ENCODE measurements at regions not wholly inside any gene's neighbourhood (a gene's known extent, or its start where the extent isn't known, plus 50 kb on each side); places are given as distances from the start of the nearest gene placed in this dataset.

- no peak overlapping the region for H3K4me3 Mint-ChIP-seq
- no peak for TF ChIP-seq CTCF (IDR thresholded peaks at IDR 0.05)
- peaks cover 4% of the 10 kb centered on the region for H3K36me3 Mint-ChIP-seq (ENCODE audit: low read depth)
- DNase-seq = no peak
- H3K27ac Mint-ChIP-seq = no peak overlapping the region
- H3K27me3 Mint-ChIP-seq (ENCODE audit: low read depth, poor library complexity) = no peaks in the 10 kb centered on the region
- peaks cover 6% of the 10 kb centered on the region for H3K9me3 Mint-ChIP-seq
- peaks cover 33% of the 10 kb centered on the region for H3K4me1 Mint-ChIP-seq
Measured at GRCh38 chr13:50451609-50452008, 391.9 kb downstream of the DLEU7 start.

GRCh38 chr13:50452028-50452427 lies 391.5 kb downstream of the DLEU7 start:
- H3K4me1 Mint-ChIP-seq = peaks cover 33% of the 10 kb centered on the region
- peaks cover 4% of the 10 kb centered on the region for H3K36me3 Mint-ChIP-seq (ENCODE audit: low read depth)
- H3K27me3 Mint-ChIP-seq (ENCODE audit: low read depth, poor library complexity) = no peaks in the 10 kb centered on the region
- DNase-seq = no peak
- no peak overlapping the region for H3K27ac Mint-ChIP-seq
- peaks cover 6% of the 10 kb centered on the region for H3K9me3 Mint-ChIP-seq
- TF ChIP-seq CTCF (IDR thresholded peaks at IDR 0.05) = no peak
- no peak overlapping the region for H3K4me3 Mint-ChIP-seq

GRCh38 chr13:50452756-50453155 lies 390.7 kb downstream of the DLEU7 start:
- Mint-ChIP-seq H3K27me3 (ENCODE audit: low read depth, poor library complexity) (no peaks in the 10 kb centered on the region), H3K36me3 (ENCODE audit: low read depth) (peaks cover 4% of the 10 kb centered on the region), H3K27ac (peak overlapping the region; percentile 96), H3K4me3 (no peak overlapping the region), H3K9me3 (peaks cover 6% of the 10 kb centered on the region), H3K4me1 (peaks cover 33% of the 10 kb centered on the region)
- no peak for TF ChIP-seq CTCF (IDR thresholded peaks at IDR 0.05)
- no peak for DNase-seq

- peaks cover 6% of the 10 kb centered on the region for H3K9me3 Mint-ChIP-seq
- H3K4me1 Mint-ChIP-seq = peaks cover 31% of the 10 kb centered on the region
- H3K36me3 Mint-ChIP-seq (ENCODE audit: low read depth) = peaks cover 4% of the 10 kb centered on the region
- no peak for DNase-seq
- TF ChIP-seq CTCF (IDR thresholded peaks at IDR 0.05) = no peak
- H3K27ac Mint-ChIP-seq = peak overlapping the region; percentile 96
- no peaks in the 10 kb centered on the region for H3K27me3 Mint-ChIP-seq (ENCODE audit: low read depth, poor library complexity)
- no peak overlapping the region for H3K4me3 Mint-ChIP-seq
Measured at GRCh38 chr13:50453188-50453587, 390.3 kb downstream of the DLEU7 start.

- H3K9me3 Mint-ChIP-seq = peaks cover 2% of the 10 kb centered on the region
- H3K4me3 Mint-ChIP-seq = no peak overlapping the region
- peaks cover 1% of the 10 kb centered on the region for H3K36me3 Mint-ChIP-seq (ENCODE audit: low read depth)
- peaks cover 21% of the 10 kb centered on the region for H3K4me1 Mint-ChIP-seq
- no peak for TF ChIP-seq CTCF (IDR thresholded peaks at IDR 0.05)
- H3K27me3 Mint-ChIP-seq (ENCODE audit: low read depth, poor library complexity) = no peaks in the 10 kb centered on the region
- no peak overlapping the region for H3K27ac Mint-ChIP-seq
- no peak for DNase-seq
Measured at GRCh38 chr13:50456111-50456510, 387.4 kb downstream of the DLEU7 start.

Data from nephron progenitor cell (in vitro differentiated cells).